ENCODE measurements at regions not wholly inside any gene's neighbourhood (a gene's known extent, or its start where the extent isn't known, plus 50 kb on each side); places are given as distances from the start of the nearest gene placed in this dataset.

- TF ChIP-seq GATA2 (IDR thresholded peaks at IDR 0.05; ENCODE audit: low read depth, low read length) (no peak), GATA3 (IDR thresholded peaks at IDR 0.05; ENCODE audit: low read depth, low read length) (no peak)
These were observed 354.1 kb downstream of the TCERG1L start for GRCh38 chr10:130957423-130957822.

Measured in SH-SY5Y (cell line).